Amygdala (tissue), 56 donors: ENCODE measurements at regions not wholly inside any gene's neighbourhood (a gene's known extent, or its start where the extent isn't known, plus 50 kb on each side); places are given as distances from the start of the nearest gene placed in this dataset.
"Not testable (repeated sequence)": the region's sequence is repeated elsewhere in the genome, so short reads cannot be mapped to it uniquely, and the experiment has no call there.

ENCODE experiments used
- DNase-seq, 56 donors: peaks; one replicate each; lab custom pipeline; 2025; lab: John Stamatoyannopoulos, UW

GRCh38 chr16:63690267-63690666, 1431.6 kb downstream of the CDH11 start:
- DNase-seq: no peak

DNA sequence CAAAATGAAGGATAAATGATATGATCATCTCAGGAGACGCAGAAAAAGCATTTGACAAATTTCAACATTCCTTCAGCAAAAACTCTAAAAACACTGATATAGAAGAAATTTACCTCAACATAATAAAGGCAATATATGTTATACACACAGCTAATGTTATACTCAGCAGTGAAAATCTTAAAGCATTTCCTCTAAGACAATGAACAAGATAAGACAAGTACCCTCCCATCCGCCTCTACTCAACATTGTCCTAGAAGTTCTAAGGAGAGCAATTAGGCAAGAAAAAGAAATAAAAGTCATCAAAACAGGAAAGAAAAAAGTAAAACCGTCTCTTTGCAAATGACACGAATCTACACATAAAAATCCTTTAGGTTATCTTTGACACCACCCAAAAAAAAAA, 1432.8 kb downstream of the CDH11 start:
- DNase-seq: no peak

DNA sequence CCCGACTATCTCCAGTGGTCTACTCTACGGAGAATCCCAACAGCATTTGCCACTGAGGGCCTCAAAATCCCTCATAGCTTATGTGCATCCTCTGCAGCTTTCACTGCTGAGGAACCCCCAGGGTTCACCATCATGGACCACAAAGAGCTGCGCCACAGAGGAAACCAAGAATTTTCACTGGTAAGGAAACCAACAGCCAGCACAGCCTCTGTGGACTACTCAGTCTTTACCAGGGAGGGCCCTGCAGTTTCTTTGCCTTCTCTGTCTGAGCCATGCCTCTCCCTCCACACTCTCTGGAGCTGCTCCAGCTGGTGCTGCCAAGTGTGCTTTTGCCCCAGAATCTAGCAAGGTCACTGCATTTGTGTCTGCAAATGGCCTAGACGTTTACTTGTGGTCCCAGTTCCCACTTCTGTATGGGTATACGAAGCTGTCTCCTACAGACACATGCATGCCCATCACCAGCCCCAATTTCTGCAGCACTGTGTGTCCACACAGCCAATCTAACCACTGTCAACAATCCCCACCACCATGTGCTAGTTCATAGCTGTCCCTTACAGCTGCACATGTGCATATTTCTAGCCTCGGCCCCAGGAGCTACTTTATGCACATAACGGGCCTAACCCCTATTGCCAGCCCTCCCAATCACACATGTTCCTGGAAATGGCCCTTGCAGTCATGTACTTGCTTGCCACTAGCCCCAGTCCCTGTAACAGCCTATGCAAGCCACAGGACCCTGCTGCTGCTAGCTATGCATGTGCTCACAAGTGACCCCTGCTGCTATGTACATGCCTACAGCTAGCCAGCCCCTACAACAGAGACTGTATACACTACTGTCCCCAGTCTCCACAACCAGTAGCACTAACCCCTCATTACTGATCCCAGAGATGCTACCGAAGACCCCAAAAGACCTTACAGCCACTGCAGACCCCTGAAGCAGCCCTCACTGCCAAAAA, 1437.4 kb downstream of the CDH11 start:
- no peak for DNase-seq

- no peak for DNase-seq
Measured at GRCh38 chr16:63682844-63683243, 1439.0 kb downstream of the CDH11 start.

DNA sequence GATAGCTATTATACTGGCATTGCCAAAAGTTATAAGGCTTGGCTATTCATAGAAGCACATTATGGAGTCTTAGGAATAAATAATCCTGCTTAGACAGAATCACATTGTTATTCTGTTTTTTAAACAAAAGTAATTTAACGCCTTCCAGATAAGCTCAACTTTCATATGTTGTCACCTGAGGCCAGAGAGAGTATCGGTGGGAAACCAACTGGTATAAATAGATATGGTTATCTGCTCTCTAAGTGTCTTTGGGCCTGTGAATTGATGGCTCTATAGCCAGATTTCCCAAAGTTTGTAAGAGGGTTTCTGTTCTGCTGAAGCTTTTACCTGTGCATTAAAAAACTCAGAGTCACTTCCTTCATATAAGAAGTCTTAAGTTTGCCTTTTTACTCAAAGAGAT, 1449.4 kb downstream of the CDH11 start:
- DNase-seq: no peak

DNA sequence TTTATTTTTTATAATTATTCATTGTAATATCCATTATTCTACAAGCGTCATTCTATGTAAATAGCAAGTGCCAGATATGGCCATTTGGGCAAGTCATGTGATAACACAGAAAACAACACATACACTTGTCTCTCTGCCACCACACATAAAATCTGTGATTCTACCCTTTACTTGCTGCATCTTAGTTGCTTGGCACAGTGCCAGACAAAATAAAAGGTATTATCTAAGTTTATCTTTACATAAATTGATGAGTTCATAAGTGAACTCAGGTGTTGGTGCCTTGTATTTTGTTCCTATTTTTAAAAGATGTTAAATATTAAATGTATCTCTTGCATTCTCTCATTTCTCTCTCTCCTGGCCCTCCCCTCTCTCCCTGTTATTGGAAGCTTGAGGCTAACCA, 1458.7 kb downstream of the CDH11 start:
- no peak for DNase-seq

DNA sequence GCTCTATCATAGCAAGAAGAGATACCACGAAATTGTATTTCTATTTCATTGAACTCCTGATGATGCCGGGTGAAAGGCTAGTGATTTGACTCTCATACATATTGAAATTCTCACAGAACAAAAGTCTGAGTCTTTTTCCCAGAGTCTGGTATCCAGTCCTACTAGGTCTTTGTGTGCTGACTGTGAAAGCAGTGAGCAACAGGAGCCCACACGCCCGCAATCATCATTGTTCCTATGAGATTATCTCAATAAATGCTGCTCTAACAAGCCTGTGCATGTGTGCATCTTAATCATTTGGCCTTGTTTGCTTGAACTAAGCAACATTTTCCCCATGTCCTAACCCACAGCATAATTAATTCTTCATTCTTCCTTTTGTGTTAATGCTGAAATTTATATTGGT, 1466.0 kb downstream of the CDH11 start:
- DNase-seq: no peak

DNA sequence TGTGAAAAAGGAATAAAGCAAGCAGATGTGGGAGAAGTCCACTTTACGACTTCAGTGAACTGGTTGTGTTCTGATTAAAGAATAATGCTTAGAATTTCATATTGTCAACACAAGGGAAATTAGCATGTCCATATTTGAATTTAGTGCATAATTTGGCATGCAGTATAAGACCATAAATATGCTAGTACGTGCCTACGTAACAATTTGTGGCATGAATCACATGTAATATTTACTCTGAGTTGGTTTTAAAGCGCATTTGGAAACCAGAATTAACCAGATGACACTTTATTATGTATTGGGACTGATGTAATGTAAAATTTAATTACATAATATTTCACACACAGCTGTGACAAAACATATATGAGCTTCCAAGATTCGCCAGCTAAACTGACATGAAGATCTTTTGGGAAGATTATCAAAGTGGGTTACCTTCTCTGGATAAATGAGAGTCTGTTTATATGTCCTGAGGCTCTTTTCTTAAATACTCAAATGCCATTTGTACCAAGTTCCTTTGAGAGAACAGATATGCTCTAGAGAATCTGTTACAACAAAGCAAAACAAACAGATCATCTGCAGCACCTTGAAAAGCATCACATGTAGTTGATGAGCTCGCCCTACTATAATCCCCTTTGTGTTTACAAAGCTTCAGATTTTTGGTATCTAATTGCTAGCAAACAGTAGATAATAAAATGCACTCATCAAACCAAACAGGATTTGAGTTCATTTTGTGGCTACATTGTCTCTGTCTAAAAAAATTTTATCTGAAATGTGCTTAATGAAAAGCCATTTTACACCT, 1468.6 kb downstream of the CDH11 start:
- no peak for DNase-seq

DNA sequence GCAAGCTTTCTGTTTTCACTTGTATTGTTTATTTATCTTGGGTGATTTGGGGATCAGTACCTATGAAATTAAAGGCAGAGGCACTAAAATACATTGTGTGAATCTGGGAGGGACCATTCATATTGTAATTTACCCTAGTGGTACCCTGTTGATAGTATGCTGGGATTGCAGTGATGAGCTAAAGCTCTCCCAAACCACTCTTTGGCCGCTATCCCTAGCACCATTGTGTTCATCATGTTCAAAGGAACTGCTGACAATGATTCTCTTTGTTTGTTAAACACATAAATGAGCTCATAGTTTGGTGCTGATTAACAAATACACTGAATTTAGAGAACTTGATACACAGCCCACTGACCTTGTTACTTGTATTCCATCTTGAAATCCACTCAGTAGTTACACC, 1469.8 kb downstream of the CDH11 start:
- DNase-seq: peak in 1 of 56 donors; percentile 0

GRCh38 chr16:63650550-63650949, 1471.3 kb downstream of the CDH11 start:
- no peak for DNase-seq

DNA sequence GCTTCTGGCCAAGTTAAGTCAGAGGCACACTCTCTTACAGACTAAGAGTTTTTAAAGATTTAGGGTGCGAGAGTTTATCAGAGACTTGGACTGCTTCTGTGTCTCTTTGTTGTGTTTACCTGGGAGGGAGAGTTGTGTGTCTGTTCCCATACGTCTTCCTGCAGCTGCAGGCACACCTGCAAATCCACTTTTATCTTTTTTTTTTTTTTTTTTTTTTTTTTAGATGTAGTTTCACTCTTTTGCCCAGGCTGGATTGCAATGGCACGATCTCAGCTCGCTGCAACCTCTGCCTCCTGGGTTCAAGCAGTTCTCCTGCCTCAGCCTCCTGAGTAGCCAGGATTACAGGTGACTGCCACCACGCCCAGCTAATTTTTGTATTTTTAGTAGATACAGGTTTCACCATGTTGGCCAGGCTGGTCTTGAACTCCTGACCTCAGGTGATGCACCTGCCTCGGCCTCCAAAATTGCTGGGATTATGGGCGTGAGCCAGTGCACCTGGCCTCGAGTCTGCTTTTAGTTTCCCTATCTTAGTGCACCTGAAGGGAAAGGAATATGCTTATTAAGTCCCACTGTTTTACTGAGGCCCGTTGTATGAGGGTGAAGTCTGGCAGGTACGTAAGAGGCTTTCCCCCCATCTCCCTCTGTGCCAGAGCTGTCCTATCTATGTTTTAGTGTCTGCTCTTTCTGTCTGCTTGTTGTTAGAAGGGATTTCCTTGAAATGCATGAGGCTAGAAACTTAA, 1488.0 kb downstream of the CDH11 start:
- not testable (repeated sequence) for DNase-seq

DNA sequence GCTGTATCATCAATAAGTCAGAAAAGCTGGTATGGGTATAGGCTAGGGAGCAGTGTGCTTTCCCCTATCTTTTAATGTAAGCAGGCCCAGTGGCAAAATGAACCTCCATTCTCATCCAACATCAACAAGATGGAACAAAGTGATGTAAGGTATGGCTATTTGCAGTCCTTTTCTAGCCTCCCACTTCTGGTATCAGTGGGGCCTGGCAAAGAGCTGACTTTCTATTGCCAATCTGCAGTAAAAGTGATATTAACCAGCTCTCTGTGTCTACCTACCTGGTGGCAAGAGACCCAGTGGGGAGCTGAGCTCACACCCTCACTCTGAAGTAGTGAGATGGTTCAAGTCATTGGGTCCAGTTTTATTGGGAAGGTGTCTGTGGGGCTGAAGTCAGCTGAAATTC, 1492.6 kb downstream of the CDH11 start:
- DNase-seq: no peak

DNA sequence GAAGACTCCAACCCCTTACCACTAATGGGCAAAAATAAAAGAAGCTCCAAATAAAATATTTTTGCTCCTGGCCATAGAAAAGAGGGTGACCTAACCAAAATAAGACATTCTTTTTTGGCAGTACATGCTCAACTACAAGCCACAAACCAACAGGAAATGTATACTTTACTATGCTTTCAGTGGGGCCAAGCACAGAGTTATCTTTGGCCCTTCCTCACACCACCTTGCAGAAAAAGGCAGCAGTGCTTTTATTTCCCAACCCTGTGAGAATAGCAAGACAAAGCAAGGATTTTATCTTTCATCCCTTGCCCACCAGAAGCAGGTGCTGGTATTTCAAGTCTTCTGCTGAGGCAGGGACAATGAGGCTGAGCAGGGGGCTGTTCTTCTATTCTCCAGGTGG, 1493.1 kb downstream of the CDH11 start:
- DNase-seq: no peak

DNA sequence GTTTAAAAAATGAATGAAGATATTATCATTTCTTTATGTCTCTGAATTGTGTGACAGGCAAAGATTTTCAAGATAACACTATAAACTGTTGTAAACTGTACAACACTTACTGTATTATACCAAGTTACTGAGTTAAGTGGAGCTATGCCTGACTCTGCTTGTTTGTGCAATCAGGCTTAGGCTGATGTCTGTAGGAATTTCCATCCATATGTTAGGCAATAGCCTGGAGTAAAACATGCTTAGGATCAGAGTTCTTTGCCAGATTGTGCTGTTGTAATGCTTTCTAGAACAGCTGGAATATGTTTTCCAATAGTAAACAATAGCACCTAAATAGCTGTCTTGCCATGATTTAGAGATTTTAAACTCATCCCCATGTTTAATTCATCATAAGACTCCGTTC, 1496.7 kb downstream of the CDH11 start:
- no peak for DNase-seq

DNA sequence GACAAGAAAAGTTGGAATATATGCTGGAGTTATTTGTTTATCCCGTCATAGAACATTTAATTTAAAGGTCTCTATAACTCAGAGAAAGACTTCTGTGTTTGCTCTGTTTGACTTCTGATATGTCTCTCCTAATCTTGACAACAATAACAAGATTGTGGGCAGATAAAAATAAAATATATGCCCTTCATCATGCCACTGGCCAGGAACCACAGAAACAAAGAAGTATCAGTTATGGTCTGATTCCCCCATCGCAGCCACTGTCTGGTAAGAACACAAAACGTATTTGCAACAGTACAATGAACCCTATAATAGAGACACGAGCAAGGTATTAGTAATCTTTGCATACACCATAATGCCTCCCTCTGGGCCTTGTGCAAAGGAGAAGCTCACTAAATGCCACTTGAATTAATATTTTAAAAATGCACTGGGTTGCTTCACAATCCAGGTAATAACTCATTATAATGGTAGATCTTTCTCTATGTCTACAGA, 1498.3 kb downstream of the CDH11 start:
- DNase-seq: no peak

DNA sequence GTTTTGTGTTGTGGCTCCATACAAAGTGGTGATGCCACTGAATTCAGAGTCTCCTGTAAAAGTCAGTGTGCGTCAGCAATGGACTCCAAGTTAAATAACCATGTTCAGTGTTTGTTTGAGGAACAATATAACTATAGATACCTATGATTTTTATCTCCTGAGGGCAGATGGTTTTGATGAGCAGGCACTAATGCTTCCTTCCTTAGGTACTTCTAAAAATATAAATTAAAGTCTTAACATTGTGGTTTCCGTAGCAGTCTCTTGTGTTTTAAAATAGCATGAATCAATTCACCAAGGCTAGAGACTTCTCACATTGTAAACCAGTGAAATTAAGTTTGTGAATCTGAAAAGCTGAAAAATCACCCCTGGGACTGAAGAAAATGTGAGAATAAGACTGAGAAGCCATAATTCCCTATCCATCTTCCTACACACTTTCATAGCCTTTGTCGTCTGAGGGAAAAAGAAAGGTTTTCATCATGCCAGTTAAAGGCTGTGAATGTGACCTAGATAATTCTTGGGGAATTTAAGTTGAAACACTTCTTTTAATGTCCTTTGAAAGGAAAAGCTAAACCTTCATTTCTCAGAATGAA, 1502.9 kb downstream of the CDH11 start:
- no peak for DNase-seq

DNA sequence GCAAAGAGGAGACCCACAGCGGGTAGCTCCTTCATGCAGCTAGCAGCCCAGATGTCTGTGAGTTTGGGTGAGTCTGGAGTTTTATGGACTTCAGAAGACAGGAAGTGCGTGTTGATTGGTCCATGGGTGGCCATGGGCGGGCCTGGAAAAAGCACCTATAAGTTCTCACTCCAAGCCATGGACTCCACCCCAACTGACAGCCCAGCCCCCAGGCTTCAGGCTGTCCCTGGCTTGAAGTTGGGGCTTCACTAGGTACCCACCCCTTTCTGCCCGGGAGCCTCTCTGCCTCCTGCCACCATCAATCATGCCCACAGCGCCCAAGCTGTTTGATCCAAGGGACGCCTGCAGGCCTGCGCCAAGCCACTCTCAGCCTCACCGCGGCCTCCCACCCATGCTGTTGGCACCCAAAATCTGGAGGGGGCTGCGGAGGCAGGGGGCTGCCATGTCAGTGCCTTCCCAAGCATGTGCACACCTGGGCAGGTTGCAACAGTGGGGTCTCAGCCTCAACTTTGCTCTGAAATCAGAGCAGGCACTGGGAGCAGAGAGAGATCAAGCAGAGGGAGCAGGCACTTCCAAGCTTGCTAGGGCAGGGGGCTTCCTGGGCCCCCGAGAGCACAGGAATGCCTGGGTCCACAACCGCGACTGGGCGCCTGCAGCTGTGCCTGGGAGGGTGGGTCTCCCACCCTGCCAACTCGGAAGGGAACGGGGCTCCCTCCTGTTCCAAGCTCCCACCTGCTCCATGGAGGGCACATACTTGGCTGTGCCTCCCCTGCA, 1503.7 kb downstream of the CDH11 start:
- no peak for DNase-seq

DNA sequence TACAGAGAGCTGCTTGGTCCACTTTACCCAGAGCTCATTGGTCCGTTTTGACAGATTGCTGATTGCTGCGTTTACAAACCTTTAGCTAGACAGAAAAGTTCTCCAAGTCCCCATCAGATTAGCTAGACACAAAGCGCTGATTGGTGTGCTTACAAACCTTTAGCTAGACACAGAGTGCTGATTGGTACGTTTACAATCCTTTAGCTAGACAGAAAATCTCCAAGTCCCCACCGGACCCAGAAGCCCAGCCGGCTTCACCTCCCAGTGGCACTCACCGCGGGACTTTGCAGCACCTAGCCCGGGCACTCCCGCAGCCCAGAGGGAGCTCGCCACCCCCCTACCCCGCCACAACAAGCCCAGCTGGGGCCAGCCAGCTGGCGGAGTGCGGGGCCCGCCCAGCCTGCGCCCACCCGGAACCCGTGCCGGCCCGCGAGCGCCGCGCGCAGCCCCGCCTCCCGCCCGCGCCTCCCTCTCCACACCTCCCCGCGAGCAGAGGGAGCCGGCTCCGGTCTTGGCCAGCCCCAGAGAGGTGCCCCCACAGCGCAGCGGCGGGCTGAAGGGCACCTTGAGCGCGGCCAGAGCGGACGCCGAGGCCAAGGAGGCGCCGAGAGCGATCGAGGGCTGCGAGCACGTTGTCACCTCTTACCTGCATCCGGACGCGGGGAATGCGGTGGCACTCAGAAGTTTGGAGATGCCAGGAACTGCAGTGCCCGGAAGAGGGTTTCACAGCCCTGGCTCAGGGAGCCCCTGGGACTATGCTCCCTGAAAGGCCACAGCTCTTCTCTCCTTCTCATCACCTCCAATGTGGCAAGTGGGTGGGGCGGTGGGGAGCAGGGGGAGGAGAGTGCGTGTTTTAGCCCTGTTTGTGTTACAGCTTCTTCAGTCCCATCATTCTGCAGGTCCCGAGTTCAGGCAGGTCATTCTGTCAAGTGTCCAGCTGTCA, 1504.5 kb downstream of the CDH11 start:
- no peak for DNase-seq

DNA sequence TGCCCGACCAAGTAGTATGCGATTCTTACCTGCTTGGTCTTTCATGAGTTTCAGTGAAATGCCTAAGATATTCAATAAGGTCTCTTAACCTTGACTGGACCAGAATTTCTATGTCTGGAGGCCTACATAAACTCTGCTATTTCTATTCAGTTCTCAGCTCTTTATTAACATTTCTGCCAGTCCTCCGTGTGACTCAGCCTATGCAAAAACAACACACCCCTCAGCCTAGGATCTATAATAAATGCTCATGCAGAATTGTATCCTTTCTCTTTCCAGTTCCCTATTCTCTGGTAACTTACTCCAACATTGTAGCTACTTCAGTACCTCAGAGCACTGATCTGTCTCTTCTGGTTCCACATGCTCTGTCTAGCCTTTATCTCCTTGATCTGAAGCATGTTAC, 1507.4 kb downstream of the CDH11 start:
- DNase-seq: no peak
